IPS-NIHi7 (cell line): ENCODE measurements at regions not wholly inside any gene's neighbourhood (a gene's known extent, or its start where the extent isn't known, plus 50 kb on each side); places are given as distances from the start of the nearest gene placed in this dataset.
"Not testable (repeated sequence)": the region's sequence is repeated elsewhere in the genome, so short reads cannot be mapped to it uniquely, and the experiment has no call there.

Experiments
- DNase-seq: peaks from one replicate; pipeline ENCODE4 v3.0.0; 2012; ENCODE audit warnings: mixed read lengths; ENCODE audit errors: extremely low spot score

- no peak for DNase-seq
These were observed 435.9 kb downstream of the DCDC2C start for GRCh38 chr2:4139316-4139715.

- DNase-seq = no peak
These were observed 436.4 kb downstream of the DCDC2C start for GRCh38 chr2:4139731-4140130.

DNA sequence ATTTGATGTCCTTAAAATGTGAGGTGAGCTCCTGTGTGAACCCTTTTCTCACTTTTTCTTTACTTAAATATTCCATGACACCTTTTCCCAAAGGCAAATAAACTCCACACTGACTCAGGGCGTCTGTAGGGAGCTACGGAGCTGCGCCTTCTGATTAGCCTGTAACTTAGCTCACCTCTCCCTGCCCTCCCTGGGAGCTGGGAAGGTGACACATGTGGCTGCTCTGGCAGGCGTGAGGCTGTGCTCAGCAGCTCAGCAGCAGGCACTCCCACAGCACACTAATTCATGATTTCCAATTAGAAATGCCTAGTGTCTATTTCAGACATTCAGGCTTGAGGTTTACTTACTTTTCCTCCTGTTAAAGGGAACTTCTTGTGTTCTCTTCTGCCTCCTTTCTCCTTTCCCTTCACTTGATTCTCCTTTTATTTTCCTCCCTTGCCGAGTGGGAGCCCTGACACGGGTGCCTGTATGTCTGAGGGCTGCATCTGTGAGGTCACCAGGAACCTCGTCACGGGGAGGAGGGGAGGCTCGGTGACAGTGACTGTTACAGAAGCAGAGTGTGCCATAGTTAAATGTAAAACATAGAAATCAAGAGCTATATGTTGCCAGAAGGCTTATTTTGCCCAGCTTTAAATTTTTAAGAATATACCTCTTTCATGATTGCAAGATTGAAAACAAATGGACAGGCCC, 437.1 kb downstream of the DCDC2C start:
- DNase-seq = no peak

DNA sequence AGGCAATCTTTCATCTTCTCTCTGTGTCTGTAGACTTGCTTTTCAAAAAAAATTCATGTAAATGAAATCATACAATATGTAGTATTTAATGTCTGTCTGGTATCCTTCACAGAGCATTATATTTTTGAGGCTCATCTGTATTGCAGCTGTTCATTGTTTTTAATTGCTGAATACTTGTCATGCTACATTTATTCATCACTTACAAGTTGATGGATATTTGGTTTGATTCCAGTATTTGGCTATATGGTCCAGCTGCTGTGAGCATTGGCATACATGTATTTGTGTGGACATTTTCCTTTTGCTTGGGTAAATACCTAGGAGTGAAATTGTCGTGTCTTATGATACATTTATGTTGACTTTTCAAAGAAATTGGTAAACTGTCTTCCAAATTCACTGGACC, 441.4 kb downstream of the DCDC2C start:
- no peak for DNase-seq

- no peak for DNase-seq
These were observed 448.1 kb downstream of the DCDC2C start for GRCh38 chr2:4151521-4151920.

GRCh38 chr2:4152051-4152450, 448.7 kb downstream of the DCDC2C start:
- DNase-seq = no peak

DNA sequence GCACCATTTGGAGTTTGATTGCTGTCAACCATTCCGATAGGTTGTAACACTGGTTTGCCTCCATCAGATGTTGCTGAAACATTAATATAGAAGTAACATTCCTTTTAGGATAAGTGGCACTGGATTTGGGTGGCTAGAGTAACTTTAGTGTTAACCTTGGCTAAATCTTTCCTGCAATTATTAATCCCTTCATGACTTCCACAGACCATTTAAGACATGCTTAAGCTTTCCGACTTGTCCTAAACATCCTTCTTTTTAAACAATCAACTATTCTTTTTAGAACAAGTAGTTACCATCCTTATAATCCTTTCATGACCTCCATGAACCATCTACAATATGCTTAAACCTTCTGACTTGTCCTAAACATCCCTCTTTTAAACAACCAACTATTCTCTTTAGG, 465.5 kb downstream of the DCDC2C start:
- DNase-seq = no peak

DNA sequence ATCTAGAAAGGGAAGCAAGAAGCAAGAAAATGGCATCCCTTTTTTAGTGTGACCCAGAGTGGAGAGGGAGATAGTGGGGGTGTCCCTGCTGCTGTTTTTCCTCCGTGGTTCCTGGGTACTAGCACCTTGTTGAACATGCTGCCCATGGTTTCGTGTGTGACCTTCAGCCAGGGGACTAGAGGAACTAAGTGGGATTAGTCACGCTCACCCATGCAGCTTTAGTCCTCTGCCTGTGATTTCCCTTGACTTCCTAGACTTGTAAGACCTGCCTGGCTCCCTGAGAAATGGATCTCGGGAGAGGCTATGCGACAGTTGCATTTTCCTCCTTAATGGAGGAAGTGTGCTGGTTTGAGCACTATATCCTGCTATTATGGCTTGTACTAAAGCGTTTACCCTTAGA, 471.4 kb downstream of the DCDC2C start:
- DNase-seq = no peak

- DNase-seq = no peak
These were observed 472.0 kb downstream of the DCDC2C start for GRCh38 chr2:4175343-4175742.

DNA sequence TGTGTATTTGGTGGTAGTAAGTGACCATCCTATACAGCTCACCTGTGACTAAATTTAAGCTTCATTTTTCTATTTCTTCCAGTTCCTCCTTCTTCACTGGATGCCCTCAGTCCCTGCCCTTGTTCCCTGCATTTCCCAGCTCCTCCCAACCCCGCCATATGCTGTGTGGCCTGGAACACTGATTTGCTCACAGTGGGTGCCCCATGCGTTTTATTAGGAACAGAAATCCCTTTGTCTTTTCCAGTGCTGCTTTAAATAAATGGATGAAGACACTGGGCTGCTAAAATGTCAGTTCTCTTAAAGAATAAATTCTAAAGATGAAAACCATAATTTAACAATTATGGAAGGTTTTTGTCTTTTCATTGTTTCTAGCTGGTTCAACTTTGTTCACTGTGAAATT, 477.3 kb downstream of the DCDC2C start:
- no peak for DNase-seq

- no peak for DNase-seq
These were observed 477.7 kb downstream of the DCDC2C start for GRCh38 chr2:4181062-4181461.

GRCh38 chr2:4188561-4188960, 485.2 kb downstream of the DCDC2C start:
- DNase-seq = no peak

DNA sequence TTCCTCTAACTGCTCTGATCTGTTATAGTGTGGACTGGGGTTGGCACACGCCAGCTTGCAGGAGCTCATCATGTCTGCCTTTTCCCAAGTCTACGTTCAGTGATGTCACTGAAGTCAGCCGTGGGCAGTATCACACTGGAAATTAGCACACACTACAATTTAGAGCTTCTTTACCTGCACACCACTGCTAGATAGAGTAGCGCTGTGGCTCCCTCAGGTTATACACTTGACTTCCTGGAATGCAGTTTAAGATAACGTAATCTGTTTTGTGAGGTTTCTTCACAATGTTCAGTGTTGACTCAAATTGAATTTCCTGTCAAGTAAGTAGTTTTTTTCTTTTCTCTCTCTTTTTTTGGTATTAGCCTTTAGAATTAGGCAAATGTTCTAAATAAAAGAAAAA, 487.2 kb downstream of the DCDC2C start:
- DNase-seq = no peak

GRCh38 chr2:4192119-4192518, 488.7 kb downstream of the DCDC2C start:
- DNase-seq = no peak

DNA sequence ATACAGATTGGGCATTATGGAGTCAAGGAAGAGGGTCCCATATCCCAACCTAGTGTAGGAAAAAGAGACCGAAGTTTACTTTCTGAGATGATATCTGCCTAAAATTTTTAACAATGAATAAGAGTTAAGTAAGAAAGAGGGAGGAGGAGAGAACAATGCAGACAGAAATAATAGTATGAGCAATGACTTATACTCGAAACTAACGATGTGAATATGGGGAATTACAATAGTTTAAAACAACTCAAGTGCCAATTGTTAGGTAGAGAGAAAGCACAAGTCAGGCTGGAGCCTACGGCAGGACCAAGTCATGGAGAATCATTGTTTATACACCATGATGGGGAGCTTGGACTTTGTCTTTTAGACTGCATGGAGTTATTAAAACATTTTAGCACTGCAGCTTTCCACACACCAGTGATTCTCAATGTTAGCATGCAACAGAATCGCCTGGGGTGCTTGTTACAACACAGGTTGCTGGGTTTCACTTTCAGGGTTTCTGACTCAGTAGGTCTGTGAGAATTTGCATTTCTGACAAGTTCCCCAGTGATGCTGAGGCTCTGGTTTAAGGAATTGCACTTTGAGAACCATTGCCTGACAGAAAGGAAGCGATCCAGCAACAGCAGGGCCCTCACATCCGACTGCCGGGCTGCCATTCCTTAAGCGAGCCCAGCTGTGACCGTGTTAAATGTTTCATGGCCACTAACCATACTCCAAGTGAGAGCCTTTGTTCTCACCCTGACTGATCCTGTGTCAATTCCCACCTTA, 511.2 kb downstream of the DCDC2C start:
- DNase-seq = no peak

- DNase-seq = no peak
These were observed 514.4 kb downstream of the DCDC2C start for GRCh38 chr2:4217737-4218136.

GRCh38 chr2:4219101-4219500, 515.7 kb downstream of the DCDC2C start:
- DNase-seq = no peak

DNA sequence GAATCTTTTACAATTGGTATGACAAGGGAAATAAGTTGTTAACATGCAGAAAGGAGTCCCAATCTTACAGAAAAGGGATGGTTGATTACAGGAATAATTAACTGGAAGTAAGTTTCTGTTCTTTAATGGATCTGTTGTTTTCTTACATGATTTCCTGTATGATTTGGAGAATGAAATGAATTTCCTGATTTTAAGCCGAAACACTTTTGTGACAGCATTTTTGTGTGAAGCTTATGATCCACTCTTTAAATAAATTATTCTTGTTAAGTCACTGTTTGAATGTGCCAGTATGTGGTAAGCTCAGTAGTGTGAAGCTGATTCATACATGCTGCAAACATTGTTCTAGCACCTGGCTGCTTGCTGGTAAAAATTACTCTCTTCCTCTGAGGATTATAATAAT, 516.2 kb downstream of the DCDC2C start:
- DNase-seq = no peak

- DNase-seq = no peak
These were observed 518.1 kb downstream of the DCDC2C start for GRCh38 chr2:4221434-4221833.

DNA sequence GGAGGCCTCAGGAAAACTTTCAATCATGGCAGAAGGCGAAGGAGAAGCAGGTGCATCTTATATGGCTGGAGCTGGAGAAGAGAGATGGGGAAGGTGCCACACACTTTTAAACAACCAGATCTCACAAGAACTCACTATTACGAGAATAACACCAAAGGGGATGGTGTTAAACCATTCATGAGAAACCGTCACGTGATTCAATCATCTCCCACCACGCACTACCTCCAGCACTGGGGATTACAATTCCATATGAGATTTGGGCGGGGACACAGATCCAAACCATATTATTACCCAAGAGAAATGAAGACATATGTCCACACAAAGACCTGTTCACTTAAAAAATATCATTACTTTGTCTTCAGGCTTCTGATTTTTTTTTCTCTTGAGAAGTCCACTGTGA, 518.5 kb downstream of the DCDC2C start:
- DNase-seq = no peak

- not testable (repeated sequence) for DNase-seq
These were observed 541.0 kb downstream of the DCDC2C start for GRCh38 chr2:4244422-4244821.

- no peak for DNase-seq
These were observed 543.2 kb downstream of the DCDC2C start for GRCh38 chr2:4246364-4247131.

GRCh38 chr2:4247791-4248190, 544.4 kb downstream of the DCDC2C start:
- DNase-seq = no peak
